SK-N-SH (cell line): ENCODE measurements at regions not wholly inside any gene's neighbourhood (a gene's known extent, or its start where the extent isn't known, plus 50 kb on each side); places are given as distances from the start of the nearest gene placed in this dataset.

Experiments used
- CTCF ChIA-PET: fragments of 300-600, 350-600 bp; formaldehyde crosslinking; extraction: SDS; loops from one replicate; lab custom pipeline; 2021; lab: Yijun Ruan, JAX
- POLR2A ChIA-PET: fragments of 350-600 bp; sonication (Branson Sonifier 250); formaldehyde crosslinking; extraction: SDS; loops from one replicate; lab custom pipeline; 2020; ENCODE audit warnings: antibody characterized with exemption, inconsistent platforms; lab: Yijun Ruan, JAX
- DNase-seq: peaks from one replicate; pipeline ENCODE4 v3.0.0; 2012
- H2AFZ ChIP-seq: fragments of 200-600 bp; sonication (generic); 2 replicates; pipeline ENCODE4 v1.8.1; 2016; ENCODE audit warnings: antibody characterized with exemption, mild to moderate bottlenecking, low read depth
- H3F3A ChIP-seq: fragments of 200-600 bp; sonication (generic); replicated peaks from 2 replicates; pipeline ENCODE3; 2016; ENCODE audit warnings: antibody characterized with exemption, mild to moderate bottlenecking; ENCODE audit not compliant: insufficient read depth
- H3K27ac ChIP-seq, 2 experiments: fragments of 200-500 bp in 1 of 2; fragments of 200-600 bp in 1 of 2; sonication (Bioruptor generic) in 1 of 2; sonication (generic), shearing (Covaris generic) in 1 of 2; 2 replicates each; pipeline versions ENCODE4 v1.5.1 to v1.6.1; 2014 to 2016; ENCODE audit warnings: low read depth in 2 of 2, inconsistent platforms in 1 of 2, low read length in 1 of 2, mild to moderate bottlenecking in 1 of 2, mixed read lengths in 1 of 2
- H3K27me3 ChIP-seq: fragments of 200-600 bp; sonication (generic), shearing (Covaris generic); 2 replicates; pipeline ENCODE4 v1.6.1; 2016; ENCODE audit warnings: mixed run types; ENCODE audit not compliant: insufficient read depth
- H3K36me3 ChIP-seq, 2 experiments: fragments of 200-500 bp in 1 of 2; fragments of 200-600 bp in 1 of 2; sonication (Bioruptor generic) in 1 of 2; sonication (generic) in 1 of 2; replicated peaks in 1 of 2; 2 replicates each; pipeline versions ENCODE3 to v1.5.1; 2014 to 2016; ENCODE audit warnings: low read length in 1 of 2, mild to moderate bottlenecking in 1 of 2; ENCODE audit not compliant: insufficient read depth in 2 of 2, control insufficient read depth in 1 of 2
- H3K4me1 ChIP-seq, 2 experiments: fragments of 200-500 bp in 1 of 2; fragments of 200-600 bp in 1 of 2; sonication (Bioruptor generic) in 1 of 2; sonication (generic), shearing (Covaris generic) in 1 of 2; 2 replicates each; pipeline versions ENCODE4 v1.5.1 to v1.6.1; 2014 to 2016; ENCODE audit warnings: low read depth in 1 of 2, low read length in 1 of 2, mixed run types in 1 of 2; ENCODE audit not compliant: insufficient read depth in 2 of 2, control insufficient read depth in 1 of 2
- H3K4me2 ChIP-seq: fragments of 200-600 bp; sonication (generic), shearing (Covaris generic); 2 replicates; pipeline ENCODE4 v1.6.1; 2017; ENCODE audit warnings: mixed run types
- H3K4me3 ChIP-seq, 2 experiments: fragments of 200-500 bp in 1 of 2; fragments of 200-600 bp in 1 of 2; sonication (Bioruptor generic) in 1 of 2; sonication (generic), shearing (Covaris generic) in 1 of 2; 2 replicates each; pipeline versions ENCODE4 v1.5.1 to v1.8.1; 2014 to 2016; ENCODE audit warnings: low read depth in 2 of 2, inconsistent platforms in 1 of 2, low read length in 1 of 2, mild to moderate bottlenecking in 1 of 2, mixed read lengths in 1 of 2, moderate library complexity in 1 of 2
- H3K79me2 ChIP-seq: fragments of 200-600 bp; sonication (generic); 2 replicates; pipeline ENCODE4 v1.8.1; 2017; ENCODE audit warnings: mild to moderate bottlenecking; ENCODE audit not compliant: insufficient read depth
- H3K9ac ChIP-seq: fragments of 200-600 bp; sonication (generic); 2 replicates; pipeline ENCODE4 v1.6.1; 2017; ENCODE audit warnings: mixed run types
- H3K9me2 ChIP-seq: fragments of 200-600 bp; sonication (generic); 2 replicates; pipeline ENCODE4 v1.6.1; 2017; ENCODE audit warnings: mixed run types
- H3K9me3 ChIP-seq: fragments of 200-600 bp; sonication (generic); 2 replicates; pipeline ENCODE4 v1.6.1; 2017; ENCODE audit warnings: mixed run types, mild to moderate bottlenecking, moderate library complexity
- H4K20me1 ChIP-seq: fragments of 200-600 bp; sonication (generic); 2 replicates; pipeline ENCODE4 v1.6.1; 2017; ENCODE audit warnings: mild to moderate bottlenecking, mixed run types; ENCODE audit not compliant: insufficient read depth
- CHD2 ChIP-seq: fragments of 150-350 bp; IDR thresholded peaks from 2 replicates; pipeline ENCODE4 v1.6.1; 2018; ENCODE audit warnings: low read length; ENCODE audit not compliant: partially characterized antibody
- EP300 ChIP-seq, 2 experiments: IDR thresholded peaks; 2 replicates each; pipeline versions ENCODE4 v1.4.0 to v1.6.1; 2012; ENCODE audit warnings: borderline replicate concordance in 1 of 2, low read depth in 1 of 2, low read length in 1 of 2
- FOSL2 ChIP-seq: IDR thresholded peaks from 2 replicates; pipeline ENCODE4 v1.4.0; 2012; ENCODE audit warnings: low read depth, mild to moderate bottlenecking, moderate library complexity, borderline replicate concordance
- FOXJ3 ChIP-seq: sonication (generic); formaldehyde crosslinking; IDR thresholded peaks from 2 replicates; pipeline ENCODE4 v1.5.1; 2020; ENCODE audit warnings: mild to moderate bottlenecking, missing genetic modification reagents
- FOXM1 ChIP-seq: IDR thresholded peaks from 2 replicates; pipeline ENCODE4 v1.4.0; 2012; ENCODE audit warnings: low read depth, mild to moderate bottlenecking
- GATA2 ChIP-seq: sonication (generic); formaldehyde crosslinking; IDR thresholded peaks from 2 replicates; pipeline ENCODE4 v1.5.0; 2020; ENCODE audit warnings: mild to moderate bottlenecking, missing genetic modification reagents
- IRF3 ChIP-seq: fragments of 150-350 bp; IDR thresholded peaks from 2 replicates; pipeline ENCODE4 v1.6.1; 2016; ENCODE audit warnings: mild to moderate bottlenecking, low read depth, low read length
- MEF2A ChIP-seq: IDR thresholded peaks from 2 replicates; pipeline ENCODE4 v1.4.0; 2012; ENCODE audit warnings: low read depth, borderline replicate concordance
- MXI1 ChIP-seq: IDR thresholded peaks from 2 replicates; pipeline ENCODE4 v1.6.1; 2012; ENCODE audit warnings: mild to moderate bottlenecking, low read depth, low read length, improper control_type of control experiment
- NFIC ChIP-seq: IDR thresholded peaks from 2 replicates; pipeline ENCODE4 v1.4.0; 2012; ENCODE audit warnings: borderline replicate concordance
- NRF1 ChIP-seq: IDR thresholded peaks from 2 replicates; pipeline ENCODE4 v1.6.1; 2012; ENCODE audit warnings: low read depth, mild to moderate bottlenecking, low read length
- PBX3 ChIP-seq: IDR thresholded peaks from 2 replicates; pipeline ENCODE4; 2012
- REST ChIP-seq: IDR thresholded peaks from 2 replicates; pipeline ENCODE4 v1.6.1; 2012; ENCODE audit warnings: mild to moderate bottlenecking, low read depth, low read length, moderate library complexity
- RFX5 ChIP-seq: IDR thresholded peaks from 2 replicates; pipeline ENCODE4 v1.6.1; 2012; ENCODE audit warnings: mild to moderate bottlenecking, improper control_type of control experiment, low read length
- RXRA ChIP-seq: IDR thresholded peaks from 2 replicates; pipeline ENCODE4 v1.4.0; 2012; ENCODE audit warnings: low read depth, mild to moderate bottlenecking, borderline replicate concordance
- SMC3 ChIP-seq: IDR thresholded peaks from 2 replicates; pipeline ENCODE4 v1.6.1; 2012; ENCODE audit warnings: low read depth, low read length, improper control_type of control experiment
- TAF1 ChIP-seq: IDR thresholded peaks from 2 replicates; pipeline ENCODE4 v1.6.1; 2012; ENCODE audit warnings: low read depth, mild to moderate bottlenecking, low read length, moderate library complexity, borderline replicate concordance
- TEAD4 ChIP-seq: IDR thresholded peaks from 2 replicates; pipeline ENCODE4 v1.4.0; 2012; ENCODE audit warnings: mild to moderate bottlenecking, borderline replicate concordance; ENCODE audit not compliant: insufficient read depth
- USF2 ChIP-seq: fragments of 150-350 bp; IDR thresholded peaks from 2 replicates; pipeline ENCODE4 v1.6.1; 2017; ENCODE audit warnings: antibody characterized with exemption, low read length, low read depth, borderline replicate concordance
- YY1 ChIP-seq: IDR thresholded peaks from 2 replicates; pipeline ENCODE4 v1.4.0; 2012; ENCODE audit warnings: low read depth, mild to moderate bottlenecking
- WGBS: methylation state at CpG from one replicate; pipeline ENCODE4 v1.1.6; 2017; ENCODE audit warnings: low lambda C conversion rate; 5-methylcytosine and 5-hydroxymethylcytosine counted together

GRCh38 chr9:18253950-18254349 is 220.0 kb upstream of the ADAMTSL1 start:
- Histone ChIP-seq H4K20me1 (no peaks in the 10 kb centered on the region), H3K4me1 (peaks cover 2 to 4% of the 10 kb centered on the region in 2 experiments; a peak in 3 of 4 replicates), H3K79me2 (no peaks in the 10 kb centered on the region), H3K9me2 (no peaks in the 10 kb centered on the region), H3K4me3 (no peak overlapping the region), H3K27me3 (no peaks in the 10 kb centered on the region), H2AFZ (no peak overlapping the region), H3K9ac (no peak overlapping the region), H3K36me3 (no peaks in the 10 kb centered on the region), H3F3A (peaks cover 12% of the 10 kb centered on the region), H3K9me3 (no peaks in the 10 kb centered on the region), H3K27ac (no peak overlapping the region), H3K4me2 (no peak overlapping the region)
- WGBS: 73% methylated on average over 9 of the region's 9 CpGs
- no peak for DNase-seq
- ChIA-PET POLR2A (no interaction called here), CTCF (interaction anchor here (0.7 to 6.6 kb wide), 16 partner anchors 9 to 773 kb away, joined by 3 to 110 read pairs (median 4); no protein-coding TSS in a partner anchor)
- TF ChIP-seq SMC3: no peak
- no peak for TF ChIP-seq MEF2A
- TF ChIP-seq EP300 (IDR thresholded peaks at IDR 0.05; ENCODE audit: borderline replicate concordance in 1 of 2, low read depth in 1 of 2, low read length in 1 of 2): no peak
- no peak for TF ChIP-seq FOXJ3 (CRISPR knock-in tag)
- no peak for TF ChIP-seq TEAD4
- no peak for TF ChIP-seq RXRA
- no peak for TF ChIP-seq NFIC

GRCh38 chr9:18255158-18255629 is 218.8 kb upstream of the ADAMTSL1 start:
- Histone ChIP-seq H3K9me2 (no peaks in the 10 kb centered on the region), H3K27me3 (no peaks in the 10 kb centered on the region), H3K4me2 (peak overlapping the region; percentile 47; the same call in 1 of the 2 replicates), H3K4me3 (no peak overlapping the region; a peak in 1 of 4 replicates), H4K20me1 (no peaks in the 10 kb centered on the region), H3F3A (peaks cover 12% of the 10 kb centered on the region), H3K36me3 (no peaks in the 10 kb centered on the region), H3K27ac (peak overlapping the region; percentile 25 to 81; a peak in 3 of 4 replicates), H3K4me1 (peaks cover 2 to 4% of the 10 kb centered on the region in 2 experiments; a peak in 3 of 4 replicates), H3K9ac (peak overlapping the region; percentile 40; the same call in 1 of the 2 replicates), H3K9me3 (no peaks in the 10 kb centered on the region), H3K79me2 (no peaks in the 10 kb centered on the region), H2AFZ (no peak overlapping the region)
- 2% methylated on average over 9 of the region's 9 CpGs for WGBS
- peak; percentile 68 for DNase-seq
- ChIA-PET CTCF (interaction anchor here (0.5 to 6.6 kb wide), 73 partner anchors 8 to 1210 kb away, joined by 3 to 110 read pairs (median 4); partner anchors contain the start of gene SAXO1), POLR2A (interaction anchor here (0.6 kb wide), 1 partner anchor 1199 kb away, joined by 6 read pairs; no protein-coding TSS in a partner anchor)
- TF ChIP-seq IRF3: no peak
- no peak for TF ChIP-seq TEAD4
- no peak for TF ChIP-seq EP300 (IDR thresholded peaks at IDR 0.05; ENCODE audit: borderline replicate concordance in 1 of 2, low read depth in 1 of 2, low read length in 1 of 2)
- TF ChIP-seq RXRA: no peak
- TF ChIP-seq MXI1: no peak
- TF ChIP-seq YY1: no peak
- no peak for TF ChIP-seq FOXM1
- no peak for TF ChIP-seq REST
- TF ChIP-seq FOSL2: no peak
- TF ChIP-seq SMC3: peak; percentile 90
- TF ChIP-seq NFIC: no peak
- TF ChIP-seq PBX3: no peak
- no peak for TF ChIP-seq TAF1
- no peak for TF ChIP-seq RFX5
- TF ChIP-seq USF2: no peak
- TF ChIP-seq CHD2: no peak
- no peak for TF ChIP-seq MEF2A
- TF ChIP-seq GATA2 (CRISPR knock-in tag): no peak
- no peak for TF ChIP-seq NRF1
